Esophagus squamous epithelium (tissue), 5 donors: ENCODE measurements at regions not wholly inside any gene's neighbourhood (a gene's known extent, or its start where the extent isn't known, plus 50 kb on each side); places are given as distances from the start of the nearest gene placed in this dataset.
A peak's percentile ranks its signal among the peaks of the same experiment; 100 is the strongest.

ENCODE experiments used
- DNase-seq: peaks from one replicate; lab custom pipeline; 2025; lab: John Stamatoyannopoulos, UW
- H3K27ac ChIP-seq, 4 donors: fragments of 200-600 bp; sonication (generic); one replicate each; pipeline ENCODE4 v1.5.1; 2016 to 2019; ENCODE audit warnings: mild to moderate bottlenecking in 1 of 4
- H3K27me3 ChIP-seq, 4 donors: fragments of 200-600 bp; sonication (generic); 1 replicate in 3 of 4; 2 replicates in 1 of 4; pipeline versions ENCODE4 v1.5.1 to v1.6.0; 2017 to 2021; ENCODE audit warnings: antibody characterized with exemption in 1 of 4
- H3K36me3 ChIP-seq, 3 donors: fragments of 200-600 bp; sonication (generic); one replicate each; pipeline ENCODE4 v1.5.1; 2016 to 2019
- H3K4me1 ChIP-seq, 3 donors: fragments of 200-600 bp; sonication (generic); one replicate each; pipeline ENCODE4 v1.5.1; 2017 to 2019
- H3K4me3 ChIP-seq, 4 donors: fragments of 200-600 bp; sonication (generic); 1 replicate in 3 of 4; 2 replicates in 1 of 4; pipeline ENCODE4 v1.5.1; 2016 to 2019; ENCODE audit warnings: mild to moderate bottlenecking in 2 of 4, moderate library complexity in 1 of 4
- H3K9me3 ChIP-seq, 3 donors: fragments of 200-600 bp; sonication (generic); one replicate each; pipeline ENCODE4 v1.5.1; 2016 to 2019
- POLR2A ChIP-seq, 4 donors: fragments of 450-650 bp; IDR thresholded peaks; one replicate each; pipeline ENCODE4 v1.6.1; 2017; ENCODE audit warnings: antibody characterized with exemption in 4 of 4, mild to moderate bottlenecking in 4 of 4, moderate library complexity in 3 of 4
- WGBS, 2 donors: methylation state at CpG; one replicate each; pipeline ENCODE4 v1.1.5; 2018; 5-methylcytosine and 5-hydroxymethylcytosine counted together
- intact Hi-C: fragments of 100-400 bp; cut with DNase I; formaldehyde crosslinking; loops from one replicate; pipeline ENCODE4 v1.15.0; 2022
- TF ChIP-seq, protein P1 (sequence below), 6 experiments: fragments of 450-650 bp in 4 of 6; fragments of 200-600 bp in 2 of 6; sonication (generic) in 2 of 6; IDR thresholded peaks; one replicate each; pipeline ENCODE4 v1.5.1; 2016 to 2019; ENCODE audit warnings: antibody characterized with exemption in 6 of 6, mild to moderate bottlenecking in 4 of 6, moderate library complexity in 4 of 6
- donor health status: DM: yes; HTN: yes; CAD: no.

GRCh38 chr1:112264010-112264409 is 132.0 kb upstream of the CTTNBP2NL start:
- peak overlapping the region in 2 of 4 donors; percentile 25 to 55 for H3K27ac ChIP-seq
- H3K4me1 ChIP-seq = peaks cover 0 to 44% (median 24%) of the 10 kb centered on the region in 3 donors
- DNase-seq = no peak
- H3K27me3 ChIP-seq = no peaks in the 10 kb centered on the region
- intact Hi-C loops = no loop called here
- H3K36me3 ChIP-seq = no peaks in the 10 kb centered on the region
- H3K9me3 ChIP-seq = no peaks in the 10 kb centered on the region
- no peak overlapping the region for H3K4me3 ChIP-seq
- TF ChIP-seq, protein P1, sequence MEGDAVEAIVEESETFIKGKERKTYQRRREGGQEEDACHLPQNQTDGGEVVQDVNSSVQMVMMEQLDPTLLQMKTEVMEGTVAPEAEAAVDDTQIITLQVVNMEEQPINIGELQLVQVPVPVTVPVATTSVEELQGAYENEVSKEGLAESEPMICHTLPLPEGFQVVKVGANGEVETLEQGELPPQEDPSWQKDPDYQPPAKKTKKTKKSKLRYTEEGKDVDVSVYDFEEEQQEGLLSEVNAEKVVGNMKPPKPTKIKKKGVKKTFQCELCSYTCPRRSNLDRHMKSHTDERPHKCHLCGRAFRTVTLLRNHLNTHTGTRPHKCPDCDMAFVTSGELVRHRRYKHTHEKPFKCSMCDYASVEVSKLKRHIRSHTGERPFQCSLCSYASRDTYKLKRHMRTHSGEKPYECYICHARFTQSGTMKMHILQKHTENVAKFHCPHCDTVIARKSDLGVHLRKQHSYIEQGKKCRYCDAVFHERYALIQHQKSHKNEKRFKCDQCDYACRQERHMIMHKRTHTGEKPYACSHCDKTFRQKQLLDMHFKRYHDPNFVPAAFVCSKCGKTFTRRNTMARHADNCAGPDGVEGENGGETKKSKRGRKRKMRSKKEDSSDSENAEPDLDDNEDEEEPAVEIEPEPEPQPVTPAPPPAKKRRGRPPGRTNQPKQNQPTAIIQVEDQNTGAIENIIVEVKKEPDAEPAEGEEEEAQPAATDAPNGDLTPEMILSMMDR (IDR thresholded peaks at IDR 0.05) = no peak
- TF ChIP-seq POLR2A (IDR thresholded peaks at IDR 0.05) = no peak
- WGBS, 2 donors = 69 to 81% methylated on average over 5 to 7 of the region's 7 CpGs

DNA sequence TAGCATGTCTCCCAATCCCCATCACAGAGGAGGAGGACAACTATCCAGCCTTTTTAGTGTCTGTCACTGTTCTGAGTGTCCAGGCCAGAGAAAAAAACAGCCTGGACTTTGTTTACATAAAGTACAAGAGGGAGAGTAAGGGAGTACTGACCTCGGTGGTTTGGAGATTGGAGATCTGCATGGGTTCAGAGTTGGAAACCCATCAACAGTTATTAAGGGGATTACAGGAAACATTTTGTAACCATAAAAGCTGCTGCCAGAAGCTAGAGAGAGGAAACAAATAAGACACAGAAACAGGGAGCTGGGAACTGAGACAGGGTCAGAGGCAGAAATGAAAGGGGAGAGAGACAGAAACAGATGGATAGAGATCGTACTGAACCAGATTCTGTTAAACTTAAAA is 131.5 kb upstream of the CTTNBP2NL start:
- peaks cover 0 to 44% (median 24%) of the 10 kb centered on the region in 3 donors for H3K4me1 ChIP-seq
- H3K27ac ChIP-seq = peak overlapping the region in 2 of 4 donors; percentile 60 to 73
- 48 to 63% methylated on average over 2 of the region's 2 CpGs for WGBS, 2 donors
- no peaks in the 10 kb centered on the region for H3K27me3 ChIP-seq
- no peak for DNase-seq
- no peaks in the 10 kb centered on the region for H3K9me3 ChIP-seq
- no peak overlapping the region for H3K4me3 ChIP-seq
- TF ChIP-seq, protein P1 (IDR thresholded peaks at IDR 0.05) = no peak
- TF ChIP-seq POLR2A (IDR thresholded peaks at IDR 0.05) = no peak
- intact Hi-C loops = no loop called here
- H3K36me3 ChIP-seq = no peaks in the 10 kb centered on the region

DNA sequence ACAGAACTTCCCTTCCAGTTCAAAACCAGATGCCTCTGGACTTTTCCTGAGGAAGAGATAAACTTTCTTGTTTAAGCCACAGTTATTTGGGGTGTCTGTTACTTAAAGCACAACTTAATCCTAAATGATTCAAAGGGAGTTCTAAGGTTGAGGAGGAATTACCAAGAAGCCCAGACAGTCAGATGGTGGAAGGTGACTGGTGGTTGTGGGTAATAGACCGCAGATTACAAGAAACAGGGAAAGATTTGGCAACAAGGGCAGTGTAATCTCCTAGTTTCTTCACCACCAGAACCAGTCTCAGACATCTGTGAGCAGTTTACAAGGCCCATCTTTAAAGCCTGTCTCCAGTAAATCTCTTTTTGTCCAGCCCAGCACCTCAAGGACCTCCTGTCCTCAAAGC is 130.1 kb upstream of the CTTNBP2NL start:
- no peak overlapping the region for H3K27ac ChIP-seq
- peaks cover 0 to 44% (median 24%) of the 10 kb centered on the region in 3 donors for H3K4me1 ChIP-seq
- WGBS, 2 donors = 67 to 85% methylated on average over 1 of the region's 1 CpG
- no peaks in the 10 kb centered on the region for H3K36me3 ChIP-seq
- H3K27me3 ChIP-seq = no peaks in the 10 kb centered on the region
- H3K9me3 ChIP-seq = no peaks in the 10 kb centered on the region
- DNase-seq = no peak
- no peak overlapping the region for H3K4me3 ChIP-seq
- TF ChIP-seq POLR2A (IDR thresholded peaks at IDR 0.05) = no peak
- TF ChIP-seq, protein P1 (IDR thresholded peaks at IDR 0.05) = no peak
- intact Hi-C loops = no loop called here

DNA sequence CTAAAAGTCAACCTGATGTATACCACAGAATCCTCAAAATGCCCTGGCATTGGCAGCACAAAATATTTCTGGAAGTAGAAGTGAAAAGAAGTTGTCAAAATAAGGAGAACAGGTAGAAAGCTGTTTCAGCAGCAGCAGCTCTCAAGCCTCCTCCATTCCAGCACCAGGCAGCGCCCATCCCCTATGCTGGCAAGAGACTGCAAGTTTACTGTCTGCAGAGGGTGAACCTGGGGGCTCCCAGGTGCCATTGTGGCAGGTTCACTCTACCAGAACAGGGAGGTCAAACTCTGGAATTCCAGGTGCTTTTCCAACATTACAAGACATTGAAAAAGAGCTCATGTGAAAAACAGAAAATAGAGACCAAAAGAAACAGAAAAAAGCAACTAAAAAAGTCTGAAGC is 128.8 kb upstream of the CTTNBP2NL start:
- H3K27ac ChIP-seq = no peak overlapping the region
- H3K27me3 ChIP-seq = peaks cover 0 to 2% (median 0%) of the 10 kb centered on the region in 4 donors
- 75 to 86% methylated on average over 1 of the region's 1 CpG for WGBS, 2 donors
- DNase-seq = no peak
- TF ChIP-seq, protein P1 (IDR thresholded peaks at IDR 0.05) = no peak
- no peak for TF ChIP-seq POLR2A (IDR thresholded peaks at IDR 0.05)
- no peaks in the 10 kb centered on the region for H3K9me3 ChIP-seq
- intact Hi-C loops = no loop called here
- H3K4me1 ChIP-seq = peaks cover 0 to 44% (median 24%) of the 10 kb centered on the region in 3 donors
- no peaks in the 10 kb centered on the region for H3K36me3 ChIP-seq
- no peak overlapping the region for H3K4me3 ChIP-seq

- Histone ChIP-seq H3K4me1 (peaks cover 0 to 44% (median 24%) of the 10 kb centered on the region in 3 donors), H3K4me3 (no peak overlapping the region), H3K9me3 (no peaks in the 10 kb centered on the region), H3K36me3 (no peaks in the 10 kb centered on the region), H3K27me3 (peaks cover 0 to 9% (median 0%) of the 10 kb centered on the region in 4 donors), H3K27ac (peak overlapping the region in 1 of 4 donors; percentile 10)
- TF ChIP-seq, protein P1 (IDR thresholded peaks at IDR 0.05) = no peak
- TF ChIP-seq POLR2A (IDR thresholded peaks at IDR 0.05) = no peak
- intact Hi-C loops = no loop called here
- no peak for DNase-seq
Observed at GRCh38 chr1:112267929-112268328, 128.1 kb upstream of the CTTNBP2NL start.
